ENCODE measurements at regions not wholly inside any gene's neighbourhood (a gene's known extent, or its start where the extent isn't known, plus 50 kb on each side); places are given as distances from the start of the nearest gene placed in this dataset.
"Not testable (repeated sequence)": the region's sequence is repeated elsewhere in the genome, so short reads cannot be mapped to it uniquely, and the experiment has no call there.

DNA sequence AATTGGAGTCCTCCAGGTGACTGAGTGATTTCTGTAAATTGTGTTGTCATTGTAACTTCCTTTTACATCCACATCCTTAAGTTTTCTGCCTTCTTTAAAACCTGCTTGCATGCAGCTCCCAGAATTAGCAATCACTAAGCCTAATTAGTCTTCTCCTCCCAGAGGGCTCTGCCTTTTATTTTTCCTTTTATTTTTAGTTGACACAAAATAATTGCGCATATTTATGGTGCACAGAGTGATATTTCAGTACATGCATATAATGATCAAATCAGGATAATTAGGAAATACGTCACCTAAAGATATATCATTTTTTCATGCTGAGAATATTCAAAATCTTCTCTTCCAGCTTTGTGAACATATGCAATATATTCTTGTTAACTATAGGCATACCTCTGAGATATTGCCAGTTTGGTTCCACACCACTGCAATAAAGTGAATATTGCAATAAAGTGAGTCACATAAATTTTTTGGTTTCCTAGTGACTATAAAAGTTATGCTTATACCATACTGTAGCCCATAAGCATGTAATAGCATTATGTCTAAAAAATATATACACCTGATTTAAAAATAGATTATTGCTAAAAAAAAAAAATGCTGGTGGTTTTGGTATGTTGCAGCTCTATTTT lies 210.5 kb downstream of the BCL2L11 start:
- DNase-seq; H3K4me3 Mint-ChIP-seq (ENCODE audit: low read depth, unreplicated experiment); CTCF ChIA-PET; H3K9me3 Mint-ChIP-seq (ENCODE audit: low read depth, unreplicated experiment); H3K36me3 Mint-ChIP-seq (ENCODE audit: insufficient read depth, unreplicated experiment); intact Hi-C loops (cut with micrococcal nuclease; ENCODE audit: unreplicated experiment); H3K27ac Mint-ChIP-seq (ENCODE audit: unreplicated experiment); H3K4me1 Mint-ChIP-seq (ENCODE audit: low read depth, unreplicated experiment); H3K27me3 Mint-ChIP-seq (ENCODE audit: unreplicated experiment); BruUV-seq (replicated peaks): not testable (repeated sequence)

DNA sequence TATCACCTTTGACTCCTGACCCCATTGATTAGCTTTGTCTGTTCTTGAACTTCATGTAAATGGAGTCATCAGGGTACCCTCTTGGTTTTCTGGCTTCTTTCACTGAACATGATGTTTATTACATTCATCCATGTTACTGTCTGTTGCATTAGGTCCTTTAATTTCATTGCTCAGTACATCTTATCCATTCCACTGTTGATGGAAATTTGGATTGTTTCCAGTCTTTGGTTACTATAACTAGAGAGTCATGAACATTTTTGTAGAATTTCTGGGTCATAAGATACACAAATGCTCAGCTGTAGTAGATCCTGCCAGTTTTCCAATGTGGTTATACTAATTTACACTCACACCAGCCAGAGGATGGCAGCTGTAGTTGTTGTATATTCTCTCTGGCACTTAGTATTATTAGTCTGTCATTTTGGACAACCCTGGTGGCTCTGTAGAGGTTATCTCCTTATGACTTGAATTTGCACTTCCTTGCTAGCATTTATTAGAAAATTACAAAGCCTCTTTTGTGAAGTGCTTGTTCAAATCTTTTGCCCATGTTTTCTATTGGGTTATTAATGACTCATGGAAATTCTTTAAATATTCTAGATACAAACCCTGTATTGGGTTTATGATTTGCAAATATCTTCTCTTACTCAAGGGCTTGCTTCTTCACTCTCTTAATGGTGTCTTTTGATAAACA lies 214.7 kb downstream of the BCL2L11 start:
- H3K4me3 Mint-ChIP-seq (ENCODE audit: low read depth, unreplicated experiment); H3K4me1 Mint-ChIP-seq (ENCODE audit: low read depth, unreplicated experiment); intact Hi-C loops (cut with micrococcal nuclease; ENCODE audit: unreplicated experiment); H3K27me3 Mint-ChIP-seq (ENCODE audit: unreplicated experiment); CTCF ChIA-PET; BruUV-seq (replicated peaks); H3K36me3 Mint-ChIP-seq (ENCODE audit: insufficient read depth, unreplicated experiment); DNase-seq; H3K27ac Mint-ChIP-seq (ENCODE audit: unreplicated experiment); H3K9me3 Mint-ChIP-seq (ENCODE audit: low read depth, unreplicated experiment): not testable (repeated sequence)

DNA sequence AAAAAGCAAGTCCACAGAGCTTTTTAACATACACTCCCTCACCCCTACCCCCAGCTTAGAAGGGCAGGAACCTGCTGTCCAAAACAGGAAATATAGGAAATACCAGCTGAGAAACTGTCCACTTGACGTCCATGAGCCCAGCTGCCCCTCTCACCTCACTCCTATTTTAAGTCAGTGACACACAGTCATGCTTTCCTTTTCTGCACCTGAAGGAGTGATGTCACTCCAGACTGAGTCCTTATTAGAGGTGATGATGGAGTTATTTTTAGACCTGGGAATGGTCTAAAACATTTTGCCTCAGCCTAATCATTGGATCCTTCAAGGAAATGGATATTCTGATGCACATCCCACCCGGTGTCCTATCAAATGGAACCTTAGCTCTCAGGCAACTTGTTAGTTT lies 217.8 kb downstream of the BCL2L11 start:
- intact Hi-C loops (cut with micrococcal nuclease; ENCODE audit: unreplicated experiment); H3K36me3 Mint-ChIP-seq (ENCODE audit: insufficient read depth, unreplicated experiment); H3K4me1 Mint-ChIP-seq (ENCODE audit: low read depth, unreplicated experiment); DNase-seq; H3K27ac Mint-ChIP-seq (ENCODE audit: unreplicated experiment); H3K9me3 Mint-ChIP-seq (ENCODE audit: low read depth, unreplicated experiment); CTCF ChIA-PET; H3K27me3 Mint-ChIP-seq (ENCODE audit: unreplicated experiment); BruUV-seq (replicated peaks); H3K4me3 Mint-ChIP-seq (ENCODE audit: low read depth, unreplicated experiment): not testable (repeated sequence)

DNA sequence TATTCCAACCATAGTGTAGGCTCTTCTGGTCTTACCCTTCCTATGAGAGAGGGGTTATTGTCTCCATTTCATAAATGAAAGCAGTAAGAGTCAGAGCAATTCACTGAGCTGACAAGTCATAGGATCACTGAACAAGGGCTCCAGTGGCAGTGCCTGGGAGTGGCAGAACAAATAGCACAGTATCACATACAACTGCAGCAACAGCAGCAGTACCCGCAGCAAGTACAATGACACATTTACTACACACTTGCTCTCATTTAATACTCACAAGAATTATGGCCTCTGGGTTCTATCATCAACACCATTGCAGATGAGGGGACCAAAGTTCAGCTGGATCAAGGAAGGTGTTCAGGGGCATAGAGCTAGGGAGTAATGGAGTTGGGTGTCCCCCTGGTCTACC lies 218.8 kb downstream of the BCL2L11 start:
- DNase-seq; H3K4me1 Mint-ChIP-seq (ENCODE audit: low read depth, unreplicated experiment); intact Hi-C loops (cut with micrococcal nuclease; ENCODE audit: unreplicated experiment); H3K9me3 Mint-ChIP-seq (ENCODE audit: low read depth, unreplicated experiment); CTCF ChIA-PET; H3K27ac Mint-ChIP-seq (ENCODE audit: unreplicated experiment); BruUV-seq (replicated peaks); H3K36me3 Mint-ChIP-seq (ENCODE audit: insufficient read depth, unreplicated experiment); H3K4me3 Mint-ChIP-seq (ENCODE audit: low read depth, unreplicated experiment); H3K27me3 Mint-ChIP-seq (ENCODE audit: unreplicated experiment): not testable (repeated sequence)

DNA sequence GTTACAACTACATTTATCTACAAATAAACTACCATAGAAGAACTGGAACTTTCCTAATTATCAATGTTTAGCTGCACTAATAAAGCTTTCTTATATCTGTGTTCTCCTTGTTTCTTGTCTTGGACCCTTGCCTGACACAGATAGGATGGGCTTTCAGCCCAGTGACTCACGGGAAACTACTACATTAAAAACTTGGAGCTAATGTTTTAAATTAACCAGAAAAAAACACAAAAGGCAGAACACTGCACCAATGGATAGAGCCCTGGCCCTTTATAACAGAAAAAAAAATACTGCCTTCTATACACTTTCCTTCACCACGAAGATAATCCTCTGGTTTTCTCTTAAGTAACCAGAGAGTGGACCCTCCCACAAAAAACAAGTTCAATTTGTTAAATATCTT lies 223.9 kb downstream of the BCL2L11 start:
- CTCF ChIA-PET; H3K36me3 Mint-ChIP-seq (ENCODE audit: insufficient read depth, unreplicated experiment); H3K27me3 Mint-ChIP-seq (ENCODE audit: unreplicated experiment); H3K9me3 Mint-ChIP-seq (ENCODE audit: low read depth, unreplicated experiment); DNase-seq; H3K4me1 Mint-ChIP-seq (ENCODE audit: low read depth, unreplicated experiment); H3K27ac Mint-ChIP-seq (ENCODE audit: unreplicated experiment); H3K4me3 Mint-ChIP-seq (ENCODE audit: low read depth, unreplicated experiment); intact Hi-C loops (cut with micrococcal nuclease; ENCODE audit: unreplicated experiment); BruUV-seq (replicated peaks): not testable (repeated sequence)

DNA sequence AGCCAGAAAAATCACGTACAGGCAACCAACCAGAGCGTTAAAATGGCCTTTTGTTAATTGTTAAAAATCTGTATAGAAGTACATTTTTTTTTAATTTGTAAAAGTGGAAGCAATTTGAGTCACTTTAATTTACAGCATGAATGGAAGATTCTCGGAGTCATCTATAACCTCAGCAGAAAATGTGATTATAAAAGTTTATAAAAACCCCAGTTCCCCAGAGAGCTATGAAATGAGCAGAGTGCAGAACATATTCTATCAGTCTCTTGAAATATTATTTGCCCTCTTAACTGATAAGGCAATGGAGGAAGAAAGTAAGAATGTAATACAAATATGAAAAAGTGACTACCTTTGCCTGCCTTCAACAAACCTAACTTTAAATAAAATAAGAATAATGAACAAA lies 224.7 kb downstream of the BCL2L11 start:
- CTCF ChIA-PET; BruUV-seq (replicated peaks); H3K4me3 Mint-ChIP-seq (ENCODE audit: low read depth, unreplicated experiment); H3K27ac Mint-ChIP-seq (ENCODE audit: unreplicated experiment); intact Hi-C loops (cut with micrococcal nuclease; ENCODE audit: unreplicated experiment); H3K36me3 Mint-ChIP-seq (ENCODE audit: insufficient read depth, unreplicated experiment); H3K27me3 Mint-ChIP-seq (ENCODE audit: unreplicated experiment); H3K9me3 Mint-ChIP-seq (ENCODE audit: low read depth, unreplicated experiment); DNase-seq; H3K4me1 Mint-ChIP-seq (ENCODE audit: low read depth, unreplicated experiment): not testable (repeated sequence)

DNA sequence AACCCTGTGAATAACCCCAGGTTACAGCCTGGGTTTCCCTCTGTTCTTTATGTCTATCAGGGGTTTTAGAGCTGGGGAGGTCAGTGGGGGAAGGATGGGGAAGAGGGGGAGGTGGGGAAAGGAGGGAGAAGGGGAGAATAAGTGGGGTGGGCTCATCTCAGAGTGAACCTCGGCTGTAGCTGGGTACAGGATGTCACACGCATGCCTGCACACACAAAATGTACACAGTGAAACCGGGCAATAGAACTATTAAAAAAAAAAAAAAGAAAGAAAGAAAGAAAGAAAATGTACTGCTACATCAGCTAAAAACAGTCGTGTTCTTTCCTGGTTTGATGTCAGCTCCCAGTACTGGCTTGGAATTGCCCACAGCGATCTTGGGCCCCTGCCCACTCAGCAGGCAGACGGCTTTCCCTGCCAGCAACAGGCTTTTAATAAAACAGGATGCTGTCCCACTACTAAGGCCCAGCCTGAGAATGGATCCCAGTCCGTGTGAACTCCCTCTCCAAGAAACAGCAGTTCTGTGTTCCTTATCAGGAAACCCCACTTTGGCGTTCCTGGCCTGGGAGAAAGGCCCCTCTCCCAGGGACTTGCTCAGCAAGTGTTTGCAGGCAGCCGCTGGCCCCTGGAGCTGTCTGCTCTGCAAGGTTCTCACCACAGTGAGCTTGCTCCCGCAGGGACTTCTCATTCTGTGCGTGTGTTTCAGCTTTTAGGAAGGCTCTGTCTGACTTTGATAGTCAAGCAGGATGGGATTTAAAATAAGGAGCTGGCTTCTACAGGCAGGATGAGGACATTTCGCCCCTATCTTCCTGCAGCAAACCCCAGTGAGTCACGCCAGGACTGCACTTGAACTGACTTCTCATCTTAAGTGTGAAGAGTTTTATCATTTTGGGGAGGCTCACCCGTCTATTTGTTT lies 225.6 kb downstream of the BCL2L11 start:
- H3K27ac Mint-ChIP-seq (ENCODE audit: unreplicated experiment); H3K9me3 Mint-ChIP-seq (ENCODE audit: low read depth, unreplicated experiment); BruUV-seq (replicated peaks); DNase-seq; H3K36me3 Mint-ChIP-seq (ENCODE audit: insufficient read depth, unreplicated experiment); H3K4me3 Mint-ChIP-seq (ENCODE audit: low read depth, unreplicated experiment); H3K27me3 Mint-ChIP-seq (ENCODE audit: unreplicated experiment); CTCF ChIA-PET; intact Hi-C loops (cut with micrococcal nuclease; ENCODE audit: unreplicated experiment); H3K4me1 Mint-ChIP-seq (ENCODE audit: low read depth, unreplicated experiment): not testable (repeated sequence)

DNA sequence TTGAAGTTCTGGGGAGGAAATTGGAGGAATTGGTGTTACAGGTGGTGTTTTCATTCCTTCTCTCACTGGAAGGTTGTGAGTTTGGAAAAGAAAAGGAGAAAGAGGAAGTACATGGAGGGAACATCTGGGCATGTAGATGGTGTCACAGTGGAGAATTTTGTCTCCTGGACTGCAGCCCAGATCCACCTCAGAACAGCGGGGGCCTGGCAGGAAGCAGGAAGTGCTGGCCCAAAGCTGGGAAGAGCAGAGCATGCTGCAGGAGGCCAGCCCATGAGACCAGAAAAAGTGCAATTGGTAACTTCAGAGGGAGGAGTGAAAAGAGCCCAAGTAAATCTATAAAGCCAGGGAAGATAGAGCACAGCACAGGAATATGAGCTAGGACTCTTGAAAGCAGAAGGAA lies 227.0 kb downstream of the BCL2L11 start:
- BruUV-seq (replicated peaks); H3K9me3 Mint-ChIP-seq (ENCODE audit: low read depth, unreplicated experiment); DNase-seq; H3K4me3 Mint-ChIP-seq (ENCODE audit: low read depth, unreplicated experiment); intact Hi-C loops (cut with micrococcal nuclease; ENCODE audit: unreplicated experiment); H3K27me3 Mint-ChIP-seq (ENCODE audit: unreplicated experiment); H3K36me3 Mint-ChIP-seq (ENCODE audit: insufficient read depth, unreplicated experiment); CTCF ChIA-PET; H3K27ac Mint-ChIP-seq (ENCODE audit: unreplicated experiment); H3K4me1 Mint-ChIP-seq (ENCODE audit: low read depth, unreplicated experiment): not testable (repeated sequence)

DNA sequence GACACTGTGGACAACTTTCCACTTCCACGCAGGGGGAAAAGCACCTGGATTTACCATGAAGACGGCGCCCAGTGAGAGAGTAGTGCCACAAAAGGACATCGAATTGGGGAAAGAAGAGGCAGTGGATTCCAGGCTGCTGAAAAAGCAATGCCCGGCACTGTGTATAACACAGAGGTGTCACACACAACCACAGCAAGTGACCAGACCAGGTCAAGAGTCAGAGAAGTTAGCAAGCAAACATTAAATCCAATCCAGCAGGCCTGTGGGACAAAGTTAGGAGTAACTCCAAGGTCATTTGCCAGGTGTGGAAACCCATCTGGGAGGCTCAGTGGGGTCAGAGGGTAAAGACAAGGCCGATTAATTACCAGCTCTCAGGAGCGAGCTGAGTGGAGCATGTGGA lies 227.6 kb downstream of the BCL2L11 start:
- H3K4me1 Mint-ChIP-seq (ENCODE audit: low read depth, unreplicated experiment); H3K27ac Mint-ChIP-seq (ENCODE audit: unreplicated experiment); DNase-seq; intact Hi-C loops (cut with micrococcal nuclease; ENCODE audit: unreplicated experiment); H3K36me3 Mint-ChIP-seq (ENCODE audit: insufficient read depth, unreplicated experiment); H3K27me3 Mint-ChIP-seq (ENCODE audit: unreplicated experiment); BruUV-seq (replicated peaks); H3K4me3 Mint-ChIP-seq (ENCODE audit: low read depth, unreplicated experiment); H3K9me3 Mint-ChIP-seq (ENCODE audit: low read depth, unreplicated experiment); CTCF ChIA-PET: not testable (repeated sequence)
